Vagina (tissue), 2 donors: ENCODE measurements at regions not wholly inside any gene's neighbourhood (a gene's known extent, or its start where the extent isn't known, plus 50 kb on each side); places are given as distances from the start of the nearest gene placed in this dataset.

Source experiments
- DNase-seq, 2 donors: peaks; one replicate each; pipeline ENCODE4 v3.0.0-alpha.2; 2017; ENCODE audit errors: extremely low spot score in 2 of 2
- H3K27ac ChIP-seq: fragments of 200-600 bp; sonication (generic); one replicate; pipeline ENCODE4 v1.5.1; 2019
- H3K27me3 ChIP-seq: fragments of 200-600 bp; sonication (generic); one replicate; pipeline ENCODE4 v1.5.1; 2019
- H3K36me3 ChIP-seq, 2 donors: fragments of 200-600 bp; sonication (generic); one replicate each; pipeline ENCODE4 v1.5.1; 2017 to 2019
- H3K4me1 ChIP-seq: fragments of 200-600 bp; sonication (generic); one replicate; pipeline ENCODE4 v1.5.1; 2019
- H3K4me3 ChIP-seq, 2 donors: fragments of 200-600 bp; sonication (generic); 1 replicate in 1 of 2; 2 replicates in 1 of 2; pipeline ENCODE4 v1.5.1; 2016 to 2019
- H3K9me3 ChIP-seq: fragments of 200-600 bp; sonication (generic); one replicate; pipeline ENCODE4 v1.5.1; 2019
- CTCF ChIP-seq, 3 experiments: fragments of 450-650 bp in 2 of 3; fragments of 200-600 bp in 1 of 3; sonication (generic) in 1 of 3; IDR thresholded peaks; one replicate each; pipeline ENCODE4 v1.5.1; 2017 to 2019; ENCODE audit warnings: antibody characterized with exemption in 3 of 3, mild to moderate bottlenecking in 2 of 3, moderate library complexity in 2 of 3
- POLR2A ChIP-seq, 2 donors: fragments of 450-650 bp; IDR thresholded peaks; one replicate each; pipeline ENCODE4 v1.6.1; 2017; ENCODE audit warnings: antibody characterized with exemption in 2 of 2, mild to moderate bottlenecking in 2 of 2, moderate library complexity in 2 of 2
- POLR2AphosphoS5 ChIP-seq, 2 donors: sonication (generic); formaldehyde crosslinking; IDR thresholded peaks; one replicate each; pipeline ENCODE4 v1.9.0; 2017; ENCODE audit warnings: antibody characterized with exemption in 2 of 2, mild to moderate bottlenecking in 2 of 2, low read depth in 1 of 2; ENCODE audit not compliant: insufficient read depth in 1 of 2
- intact Hi-C: fragments of 100-400 bp; cut with DNase I; formaldehyde crosslinking; loops from one replicate; pipeline ENCODE4 v1.15.1; 2023

GRCh38 chr12:107551434-107551833, 134.2 kb upstream of the PWP1 start:
- intact Hi-C loops, result no loop called here
- TF ChIP-seq CTCF (IDR thresholded peaks at IDR 0.05), result no peak
- TF ChIP-seq POLR2A (IDR thresholded peaks at IDR 0.05), result no peak
- no peak for TF ChIP-seq POLR2AphosphoS5 (IDR thresholded peaks at IDR 0.05; ENCODE audit: insufficient read depth in 1 of 2, low read depth in 1 of 2)
- no peak overlapping the region for H3K4me3 ChIP-seq
- peak in 1 of 2 donors; percentile 6 for DNase-seq
- H3K9me3 ChIP-seq, result no peaks in the 10 kb centered on the region
- H3K36me3 ChIP-seq, result no peaks in the 10 kb centered on the region
- no peaks in the 10 kb centered on the region for H3K4me1 ChIP-seq
- H3K27ac ChIP-seq, result no peak overlapping the region
- no peaks in the 10 kb centered on the region for H3K27me3 ChIP-seq

DNA sequence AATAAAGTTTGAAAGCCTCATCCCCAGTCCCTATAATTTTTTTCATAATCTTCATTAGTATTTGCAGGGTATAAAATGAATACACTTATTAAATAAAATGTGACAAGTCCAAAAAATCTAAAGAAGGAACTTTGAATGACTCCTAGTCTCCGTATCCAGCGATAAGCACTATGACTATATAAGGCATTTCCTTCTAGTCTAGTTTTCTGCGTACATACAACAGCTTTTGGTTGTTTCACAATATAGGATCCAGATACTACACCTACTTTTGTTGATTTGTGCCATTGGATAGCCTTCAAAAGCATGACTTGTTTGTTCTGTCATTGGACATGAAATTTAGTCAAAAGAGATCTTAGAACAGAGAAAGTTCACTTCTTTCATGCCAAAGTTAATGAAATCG, 133.3 kb upstream of the PWP1 start:
- Histone ChIP-seq H3K9me3 (no peaks in the 10 kb centered on the region), H3K27ac (no peak overlapping the region), H3K27me3 (no peaks in the 10 kb centered on the region), H3K36me3 (no peaks in the 10 kb centered on the region), H3K4me1 (no peaks in the 10 kb centered on the region), H3K4me3 (no peak overlapping the region)
- no peak for DNase-seq
- intact Hi-C loops, result no loop called here
- TF ChIP-seq POLR2A (IDR thresholded peaks at IDR 0.05), result no peak

GRCh38 chr12:107553211-107553765, 132.3 kb upstream of the PWP1 start:
- Histone ChIP-seq H3K27ac (no peak overlapping the region), H3K36me3 (no peaks in the 10 kb centered on the region), H3K27me3 (no peaks in the 10 kb centered on the region), H3K4me1 (no peaks in the 10 kb centered on the region), H3K9me3 (no peaks in the 10 kb centered on the region), H3K4me3 (no peak overlapping the region)
- DNase-seq, result peak; percentile 42 to 43
- no peak for TF ChIP-seq POLR2A (IDR thresholded peaks at IDR 0.05)
- no peak for TF ChIP-seq POLR2AphosphoS5 (IDR thresholded peaks at IDR 0.05; ENCODE audit: insufficient read depth in 1 of 2, low read depth in 1 of 2)
- no peak for TF ChIP-seq CTCF (IDR thresholded peaks at IDR 0.05)
- intact Hi-C loops, result no loop called here

- Histone ChIP-seq H3K9me3 (no peaks in the 10 kb centered on the region), H3K4me1 (no peaks in the 10 kb centered on the region), H3K36me3 (no peaks in the 10 kb centered on the region), H3K27ac (no peak overlapping the region), H3K4me3 (no peak overlapping the region), H3K27me3 (no peaks in the 10 kb centered on the region)
- TF ChIP-seq POLR2AphosphoS5 (IDR thresholded peaks at IDR 0.05; ENCODE audit: insufficient read depth in 1 of 2, low read depth in 1 of 2), result no peak
- no peak for TF ChIP-seq POLR2A (IDR thresholded peaks at IDR 0.05)
- no peak for TF ChIP-seq CTCF (IDR thresholded peaks at IDR 0.05)
- peak; percentile 62 to 87 for DNase-seq
- intact Hi-C loops, result no loop called here
Observed at GRCh38 chr12:107554941-107555340, 130.7 kb upstream of the PWP1 start.

DNA sequence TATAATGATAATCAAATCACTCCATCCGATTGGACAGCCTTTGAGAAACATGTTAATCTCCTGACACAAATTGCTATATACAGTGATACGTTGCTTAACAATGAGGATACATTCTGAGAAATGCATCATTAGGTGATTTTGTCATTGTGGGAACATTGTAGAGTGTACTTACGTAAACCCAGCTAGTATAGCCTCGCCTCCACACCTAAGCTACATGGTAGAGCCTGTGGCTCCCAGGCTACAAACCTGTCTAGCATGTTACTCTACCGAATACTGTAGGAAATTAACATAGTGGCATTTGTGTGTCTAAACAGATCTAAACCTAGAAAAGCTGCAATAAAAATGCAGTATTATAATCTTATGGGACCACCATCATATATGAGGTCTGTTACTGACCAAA, 128.6 kb upstream of the PWP1 start:
- H3K36me3 ChIP-seq, result no peaks in the 10 kb centered on the region
- no peaks in the 10 kb centered on the region for H3K27me3 ChIP-seq
- intact Hi-C loops, result no loop called here
- H3K4me3 ChIP-seq, result no peak overlapping the region
- peak in 1 of 2 donors; percentile 13 for DNase-seq
- no peak overlapping the region for H3K27ac ChIP-seq
- TF ChIP-seq POLR2AphosphoS5 (IDR thresholded peaks at IDR 0.05; ENCODE audit: insufficient read depth in 1 of 2, low read depth in 1 of 2), result no peak
- H3K4me1 ChIP-seq, result no peaks in the 10 kb centered on the region
- H3K9me3 ChIP-seq, result no peaks in the 10 kb centered on the region

DNA sequence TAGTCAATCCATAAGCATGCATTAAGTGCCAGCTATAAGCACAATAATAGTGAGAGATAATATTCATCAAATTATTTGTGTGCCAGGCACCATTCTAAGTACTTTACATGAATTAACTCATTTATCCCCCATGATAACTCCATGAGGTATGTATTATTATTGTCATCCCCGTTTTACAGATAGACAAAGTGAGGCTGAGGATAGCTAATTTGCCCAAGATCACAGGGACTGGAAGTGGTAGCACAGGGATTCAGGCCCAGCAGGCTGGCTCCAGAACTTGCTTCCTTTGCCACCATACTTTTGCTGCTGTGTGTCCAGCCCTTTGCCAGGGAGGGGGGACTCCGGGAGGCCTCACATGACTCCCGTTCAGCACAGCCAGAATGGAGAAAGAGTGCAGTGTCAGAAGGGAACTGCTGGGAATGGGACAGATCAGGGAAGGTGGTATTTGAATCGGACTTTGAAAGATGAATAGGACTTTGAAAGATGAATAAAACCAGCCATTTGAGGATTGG, 128.0 kb upstream of the PWP1 start:
- Histone ChIP-seq H3K27ac (no peak overlapping the region), H3K4me3 (no peak overlapping the region), H3K9me3 (no peaks in the 10 kb centered on the region), H3K4me1 (no peaks in the 10 kb centered on the region), H3K36me3 (no peaks in the 10 kb centered on the region), H3K27me3 (no peaks in the 10 kb centered on the region)
- intact Hi-C loops, result no loop called here
- peak; percentile 31 to 44 for DNase-seq
- TF ChIP-seq POLR2A (IDR thresholded peaks at IDR 0.05) (no peak), POLR2AphosphoS5 (IDR thresholded peaks at IDR 0.05; ENCODE audit: insufficient read depth in 1 of 2, low read depth in 1 of 2) (no peak), CTCF (IDR thresholded peaks at IDR 0.05) (no peak)
